Upper lobe of left lung (tissue), 4 donors: ENCODE measurements at regions not wholly inside any gene's neighbourhood (a gene's known extent, or its start where the extent isn't known, plus 50 kb on each side); places are given as distances from the start of the nearest gene placed in this dataset.

ENCODE experiments used
- CTCF ChIP-seq, 6 experiments: fragments of 450-650 bp in 4 of 6; fragments of 200-600 bp in 2 of 6; sonication (generic) in 2 of 6; IDR thresholded peaks; one replicate each; pipeline ENCODE4 v1.5.1; 2016 to 2019; ENCODE audit warnings: antibody characterized with exemption in 6 of 6
- POLR2A ChIP-seq, 4 donors: fragments of 450-650 bp; IDR thresholded peaks; one replicate each; pipeline ENCODE4 v1.5.1; 2016 to 2017; ENCODE audit warnings: antibody characterized with exemption in 4 of 4, mild to moderate bottlenecking in 2 of 4
- POLR2AphosphoS5 ChIP-seq, 2 donors: sonication (generic); formaldehyde crosslinking; IDR thresholded peaks; one replicate each; pipeline ENCODE4 v1.5.1; 2017; ENCODE audit warnings: antibody characterized with exemption in 2 of 2

- TF ChIP-seq CTCF (IDR thresholded peaks at IDR 0.05) (no peak), POLR2A (IDR thresholded peaks at IDR 0.05) (no peak), POLR2AphosphoS5 (IDR thresholded peaks at IDR 0.05) (no peak)
Measured at GRCh38 chr6:108795814-108796213, 52.4 kb upstream of the ARMC2 start.
